ENCODE measurements at regions not wholly inside any gene's neighbourhood (a gene's known extent, or its start where the extent isn't known, plus 50 kb on each side); places are given as distances from the start of the nearest gene placed in this dataset.

GRCh38 chr18:45255197-45255890 lies 359.9 kb upstream of the SLC14A2 start:
- TF ChIP-seq EZH2 (IDR thresholded peaks at IDR 0.05; ENCODE audit: borderline replicate concordance, control insufficient read depth, low read depth, low read length) (no peak), MEF2A (IDR thresholded peaks at IDR 0.05; ENCODE audit: insufficient read depth, low read depth, low read length) (no peak), USF1 (IDR thresholded peaks at IDR 0.05; ENCODE audit: borderline replicate concordance, extremely low read length, insufficient read depth, low read depth, low read length) (no peak), MLLT1 (IDR thresholded peaks at IDR 0.05) (no peak), EGR1 (IDR thresholded peaks at IDR 0.05; ENCODE audit: borderline replicate concordance in 1 of 2, low read depth in 2 of 2, low read length in 2 of 2) (no peak), JUNB (IDR thresholded peaks at IDR 0.05) (no peak), ETV6 (conservative IDR thresholded peaks at IDR 0.05 in 1 of 2, IDR thresholded peaks at IDR 0.05 in 1 of 2; ENCODE audit: borderline replicate concordance in 1 of 2, low read depth in 1 of 2) (no peak), SMARCA5 (IDR thresholded peaks at IDR 0.05) (no peak), MEF2B (IDR thresholded peaks at IDR 0.05; ENCODE audit: partially characterized antibody, poor library complexity, severe bottlenecking) (no peak)
- TF ChIP-seq, protein P1, sequence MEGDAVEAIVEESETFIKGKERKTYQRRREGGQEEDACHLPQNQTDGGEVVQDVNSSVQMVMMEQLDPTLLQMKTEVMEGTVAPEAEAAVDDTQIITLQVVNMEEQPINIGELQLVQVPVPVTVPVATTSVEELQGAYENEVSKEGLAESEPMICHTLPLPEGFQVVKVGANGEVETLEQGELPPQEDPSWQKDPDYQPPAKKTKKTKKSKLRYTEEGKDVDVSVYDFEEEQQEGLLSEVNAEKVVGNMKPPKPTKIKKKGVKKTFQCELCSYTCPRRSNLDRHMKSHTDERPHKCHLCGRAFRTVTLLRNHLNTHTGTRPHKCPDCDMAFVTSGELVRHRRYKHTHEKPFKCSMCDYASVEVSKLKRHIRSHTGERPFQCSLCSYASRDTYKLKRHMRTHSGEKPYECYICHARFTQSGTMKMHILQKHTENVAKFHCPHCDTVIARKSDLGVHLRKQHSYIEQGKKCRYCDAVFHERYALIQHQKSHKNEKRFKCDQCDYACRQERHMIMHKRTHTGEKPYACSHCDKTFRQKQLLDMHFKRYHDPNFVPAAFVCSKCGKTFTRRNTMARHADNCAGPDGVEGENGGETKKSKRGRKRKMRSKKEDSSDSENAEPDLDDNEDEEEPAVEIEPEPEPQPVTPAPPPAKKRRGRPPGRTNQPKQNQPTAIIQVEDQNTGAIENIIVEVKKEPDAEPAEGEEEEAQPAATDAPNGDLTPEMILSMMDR (IDR thresholded peaks at IDR 0.05 in 2 of 3, conservative IDR thresholded peaks at IDR 0.05 in 1 of 3; ENCODE audit: control insufficient read depth in 2 of 3, extremely low read depth in 1 of 3, insufficient read depth in 1 of 3, low read depth in 3 of 3, low read length in 3 of 3): no peak

Data from GM12878 (cell line).